ENCODE measurements at regions not wholly inside any gene's neighbourhood (a gene's known extent, or its start where the extent isn't known, plus 50 kb on each side); places are given as distances from the start of the nearest gene placed in this dataset.

- Histone ChIP-seq H3K27ac (ENCODE audit: low read length in 2 of 2) (no peak overlapping the region), H3K4me2 (replicated peaks; ENCODE audit: low read depth, low read length, poor library complexity, severe bottlenecking) (no peak overlapping the region), H3K79me2 (ENCODE audit: control insufficient read depth, insufficient read depth, low read length) (no peaks in the 10 kb centered on the region), H4K20me1 (ENCODE audit: control insufficient read depth, insufficient read depth, low read length, poor library complexity, severe bottlenecking) (no peaks in the 10 kb centered on the region), H3K4me3 (ENCODE audit: control extremely low read depth in 1 of 5, extremely low read depth in 1 of 5, insufficient read depth in 1 of 5, low read depth in 2 of 5, low read length in 4 of 5) (no peak overlapping the region), H3K4me1 (ENCODE audit: control insufficient read depth in 2 of 2, insufficient read depth in 2 of 2, low read length in 2 of 2) (no peaks in the 10 kb centered on the region), H3K9ac (ENCODE audit: low read length) (no peak overlapping the region), H2AFZ (ENCODE audit: insufficient read depth, low read depth, low read length, poor library complexity, severe bottlenecking) (no peak overlapping the region), H3K27me3 (replicated peaks in 1 of 4; ENCODE audit: control extremely low read depth in 1 of 4, control insufficient read depth in 3 of 4, insufficient read depth in 4 of 4, low read length in 3 of 4) (no peaks in the 10 kb centered on the region), H3K9me3 (ENCODE audit: control extremely low read depth in 1 of 3, control insufficient read depth in 2 of 3, insufficient read depth in 1 of 3, low read length in 2 of 3) (no peaks in the 10 kb centered on the region), H3K36me3 (replicated peaks in 1 of 2; ENCODE audit: control extremely low read depth in 1 of 2, control insufficient read depth in 1 of 2, extremely low read depth in 1 of 2, insufficient read depth in 2 of 2, low read length in 1 of 2) (no peaks in the 10 kb centered on the region)
- ChIA-PET POLR2A (no interaction called here), CTCF (no interaction called here)
- Mint-ChIP-seq H3K27ac (no peak overlapping the region), H3K4me1 (no peaks in the 10 kb centered on the region), H3K9me3 (ENCODE audit: insufficient read depth) (no peaks in the 10 kb centered on the region), H3K4me3 (no peak overlapping the region), H3K27me3 (no peaks in the 10 kb centered on the region)
- no peak for DNase-seq
- ATAC-seq (ENCODE audit: low read depth) = no peak
- intact Hi-C loops (cut with micrococcal nuclease) = no loop called here
- no peak for TF ChIP-seq EZH2 (IDR thresholded peaks at IDR 0.05; ENCODE audit: borderline replicate concordance, insufficient read depth, low read depth, low read length, poor library complexity, severe bottlenecking)
- TF ChIP-seq, protein P1, sequence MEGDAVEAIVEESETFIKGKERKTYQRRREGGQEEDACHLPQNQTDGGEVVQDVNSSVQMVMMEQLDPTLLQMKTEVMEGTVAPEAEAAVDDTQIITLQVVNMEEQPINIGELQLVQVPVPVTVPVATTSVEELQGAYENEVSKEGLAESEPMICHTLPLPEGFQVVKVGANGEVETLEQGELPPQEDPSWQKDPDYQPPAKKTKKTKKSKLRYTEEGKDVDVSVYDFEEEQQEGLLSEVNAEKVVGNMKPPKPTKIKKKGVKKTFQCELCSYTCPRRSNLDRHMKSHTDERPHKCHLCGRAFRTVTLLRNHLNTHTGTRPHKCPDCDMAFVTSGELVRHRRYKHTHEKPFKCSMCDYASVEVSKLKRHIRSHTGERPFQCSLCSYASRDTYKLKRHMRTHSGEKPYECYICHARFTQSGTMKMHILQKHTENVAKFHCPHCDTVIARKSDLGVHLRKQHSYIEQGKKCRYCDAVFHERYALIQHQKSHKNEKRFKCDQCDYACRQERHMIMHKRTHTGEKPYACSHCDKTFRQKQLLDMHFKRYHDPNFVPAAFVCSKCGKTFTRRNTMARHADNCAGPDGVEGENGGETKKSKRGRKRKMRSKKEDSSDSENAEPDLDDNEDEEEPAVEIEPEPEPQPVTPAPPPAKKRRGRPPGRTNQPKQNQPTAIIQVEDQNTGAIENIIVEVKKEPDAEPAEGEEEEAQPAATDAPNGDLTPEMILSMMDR (IDR thresholded peaks at IDR 0.05) = no peak
Observed at GRCh38 chr4:104205116-104205515, 289.6 kb downstream of the CXXC4 start.

- Histone ChIP-seq H3K4me2 (replicated peaks; ENCODE audit: low read depth, low read length, poor library complexity, severe bottlenecking) (no peak overlapping the region), H3K9me3 (ENCODE audit: control extremely low read depth in 1 of 3, control insufficient read depth in 2 of 3, insufficient read depth in 1 of 3, low read length in 2 of 3) (no peaks in the 10 kb centered on the region), H3K9ac (ENCODE audit: low read length) (no peak overlapping the region), H3K79me2 (ENCODE audit: control insufficient read depth, insufficient read depth, low read length) (no peaks in the 10 kb centered on the region), H3K4me1 (ENCODE audit: control insufficient read depth in 2 of 2, insufficient read depth in 2 of 2, low read length in 2 of 2) (no peaks in the 10 kb centered on the region), H3K4me3 (ENCODE audit: control extremely low read depth in 1 of 5, extremely low read depth in 1 of 5, insufficient read depth in 1 of 5, low read depth in 2 of 5, low read length in 4 of 5) (no peak overlapping the region), H2AFZ (ENCODE audit: insufficient read depth, low read depth, low read length, poor library complexity, severe bottlenecking) (no peak overlapping the region), H3K27me3 (replicated peaks in 1 of 4; ENCODE audit: control extremely low read depth in 1 of 4, control insufficient read depth in 3 of 4, insufficient read depth in 4 of 4, low read length in 3 of 4) (no peaks in the 10 kb centered on the region), H3K36me3 (replicated peaks in 1 of 2; ENCODE audit: control extremely low read depth in 1 of 2, control insufficient read depth in 1 of 2, extremely low read depth in 1 of 2, insufficient read depth in 2 of 2, low read length in 1 of 2) (no peaks in the 10 kb centered on the region), H4K20me1 (ENCODE audit: control insufficient read depth, insufficient read depth, low read length, poor library complexity, severe bottlenecking) (no peaks in the 10 kb centered on the region), H3K27ac (ENCODE audit: low read length in 2 of 2) (no peak overlapping the region)
- Mint-ChIP-seq H3K27ac (no peak overlapping the region), H3K4me3 (no peak overlapping the region), H3K27me3 (no peaks in the 10 kb centered on the region), H3K9me3 (ENCODE audit: insufficient read depth) (no peaks in the 10 kb centered on the region), H3K4me1 (no peaks in the 10 kb centered on the region)
- CTCF ChIA-PET = no interaction called here
- WGBS (ENCODE audit: insufficient coverage) = no CpG with 5 or more reads among the region's 1 CpG
- TF ChIP-seq, protein P1 (IDR thresholded peaks at IDR 0.05) = no peak
- intact Hi-C loops (cut with micrococcal nuclease) = no loop called here
- POLR2A ChIA-PET = no interaction called here
- no peak for DNase-seq
- no peak for ATAC-seq (ENCODE audit: low read depth)
Observed at GRCh38 chr4:104188301-104188700, 306.4 kb downstream of the CXXC4 start.

Measured in B cell (primary cell).